HG03025 (cell line): ENCODE measurements at regions not wholly inside any gene's neighbourhood (a gene's known extent, or its start where the extent isn't known, plus 50 kb on each side); places are given as distances from the start of the nearest gene placed in this dataset.
"Not testable (repeated sequence)": the region's sequence is repeated elsewhere in the genome, so short reads cannot be mapped to it uniquely, and the experiment has no call there.

Experiments
- ATAC-seq: cut with Tn5 transposase; IDR thresholded peaks from one replicate; pipeline ENCODE4 v1.9.1; 2021; ENCODE audit warnings: mild to moderate bottlenecking, moderate library complexity; ENCODE audit not compliant: unreplicated experiment, low FRiP score

DNA sequence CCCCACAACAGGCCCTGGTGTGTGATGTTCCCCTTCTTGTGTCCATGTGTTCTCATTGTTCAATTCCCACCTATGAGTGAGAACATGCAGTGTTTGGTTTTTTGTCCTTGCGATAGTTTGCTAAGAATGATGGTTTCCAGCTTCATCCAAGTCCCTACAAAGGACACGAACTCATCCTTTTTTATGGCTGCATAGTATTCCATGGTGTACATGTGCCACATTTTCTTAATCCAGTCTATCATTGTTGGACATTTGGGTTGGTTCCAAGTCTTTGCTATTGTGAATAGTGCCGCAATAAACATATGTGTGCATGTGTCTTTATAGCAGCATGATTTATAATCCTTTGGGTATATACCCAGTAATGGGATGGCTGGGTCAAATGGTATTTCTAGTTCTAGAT, 53.0 kb upstream of the TNFAIP3 start:
- not testable (repeated sequence) for ATAC-seq

DNA sequence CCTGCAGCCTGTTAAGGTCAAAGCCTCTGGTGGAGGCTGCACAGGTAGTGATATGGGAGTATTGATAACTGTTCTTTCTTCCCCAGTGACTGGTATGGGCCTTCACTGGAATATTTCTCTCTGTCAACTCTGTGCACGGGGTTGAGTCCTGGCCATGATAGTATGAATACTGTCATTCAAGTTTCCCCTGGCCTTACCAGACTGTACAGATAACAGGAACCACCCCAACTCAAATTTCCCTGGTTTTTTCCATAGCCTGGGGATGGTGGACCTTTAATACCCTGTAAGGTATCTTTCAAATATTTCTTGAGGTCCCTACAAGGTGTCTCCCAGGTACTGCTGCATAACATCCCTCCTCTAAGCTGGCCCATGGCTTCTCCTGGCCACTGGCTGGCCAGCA, 51.4 kb upstream of the TNFAIP3 start:
- ATAC-seq, result no peak

DNA sequence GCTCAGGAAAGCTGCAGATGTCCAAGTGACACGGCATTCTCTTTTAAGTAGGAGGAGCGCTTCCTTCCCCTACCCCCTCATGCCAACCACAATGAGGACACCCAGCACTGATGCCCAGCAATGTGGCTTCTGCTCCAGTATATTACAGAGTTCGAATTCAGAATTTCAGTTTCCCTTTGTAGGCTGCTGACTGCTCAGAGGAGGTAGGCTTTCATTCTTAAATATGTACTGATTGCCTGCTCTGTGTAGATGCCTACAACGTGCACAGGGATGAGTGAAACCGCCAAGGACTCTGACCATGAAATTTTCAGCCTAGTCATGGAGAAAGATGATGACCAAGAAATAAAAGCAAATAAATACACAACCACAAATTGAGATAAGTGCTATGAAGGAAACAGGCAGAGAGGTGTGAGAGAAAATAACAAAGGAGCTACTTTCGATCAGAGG, 50.9 kb upstream of the TNFAIP3 start:
- no peak for ATAC-seq

DNA sequence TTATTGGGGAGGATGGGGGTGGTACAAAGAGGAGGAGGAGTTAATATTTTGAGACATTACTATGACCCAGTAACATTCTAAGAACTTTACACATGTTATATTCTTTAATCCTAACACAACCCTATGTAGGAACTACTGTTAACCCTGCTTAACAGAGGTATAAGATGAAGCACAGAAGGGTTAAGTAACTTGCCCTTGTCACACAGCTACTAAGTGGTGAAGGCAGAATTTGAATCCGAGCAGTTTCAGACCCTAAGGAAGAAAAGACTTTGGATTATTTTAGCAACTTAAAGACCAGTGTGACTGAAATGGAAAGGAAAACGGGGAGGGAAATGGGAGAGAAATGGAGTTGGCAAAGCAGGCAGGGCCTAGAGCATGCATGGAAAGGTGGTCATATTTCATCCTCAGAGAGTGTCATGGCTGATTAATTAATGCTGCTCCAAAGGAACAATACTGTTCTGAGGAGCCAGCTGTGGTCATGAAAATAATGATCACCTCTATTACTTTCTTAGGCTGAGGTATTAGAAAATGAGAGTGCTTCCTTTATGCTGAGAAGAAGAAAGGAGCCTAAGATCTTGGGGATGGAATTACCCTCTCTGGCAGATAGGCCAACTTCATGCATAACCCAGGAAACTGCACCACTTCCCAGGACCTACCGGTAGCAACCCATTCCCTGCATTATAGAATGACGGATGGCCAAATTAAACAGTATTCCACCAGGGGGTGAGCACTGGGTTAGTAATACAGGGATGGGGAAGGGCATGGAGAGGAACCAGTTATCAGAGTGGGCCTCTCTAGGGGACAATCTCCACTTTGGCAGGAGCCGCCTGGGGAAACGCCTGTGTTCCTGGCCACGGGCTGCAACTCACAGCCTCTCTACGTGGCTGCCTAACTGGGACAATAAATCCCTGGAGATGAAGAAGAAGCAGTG, 50.1 kb upstream of the TNFAIP3 start:
- no peak for ATAC-seq
